ENCODE measurements at regions not wholly inside any gene's neighbourhood (a gene's known extent, or its start where the extent isn't known, plus 50 kb on each side); places are given as distances from the start of the nearest gene placed in this dataset.

GRCh38 chr20:48180618-48181017 lies 395.3 kb upstream of the SULF2 start:
- peaks cover 45% of the 10 kb centered on the region for H3K4me1 ChIP-seq (replicated peaks; ENCODE audit: insufficient read depth)
- TF ChIP-seq EZH2 (IDR thresholded peaks at IDR 0.05; ENCODE audit: low read depth): no peak
- no peaks in the 10 kb centered on the region for H4K20me1 ChIP-seq (ENCODE audit: insufficient read depth)
- no peaks in the 10 kb centered on the region for H3K79me2 ChIP-seq (ENCODE audit: low read depth)
- H3F3A ChIP-seq (ENCODE audit: insufficient read depth, low read depth): peaks cover 26% of the 10 kb centered on the region
- no peaks in the 10 kb centered on the region for H3K27me3 ChIP-seq (ENCODE audit: insufficient read depth, low read depth)
- H3K9me2 ChIP-seq (ENCODE audit: insufficient read depth): no peaks in the 10 kb centered on the region
- no TSS peak for BruUV-seq (replicated peaks)
- CTCF ChIA-PET: no interaction called here
- H2AFZ ChIP-seq: no peak overlapping the region
- POLR2A ChIA-PET (ENCODE audit: unreplicated experiment): interaction anchor here (0.5 to 0.6 kb wide), 2 partner anchors 12 to 23 kb away, joined by 3 read pairs; no protein-coding TSS in a partner anchor
- no peaks in the 10 kb centered on the region for H3K36me3 ChIP-seq (ENCODE audit: low read depth)
- H3K9me3 ChIP-seq (ENCODE audit: insufficient read depth, low read depth): peaks cover 7% of the 10 kb centered on the region
- H3K27ac ChIP-seq: peak overlapping the region; percentile 84
- peak overlapping the region; percentile 60 for H3K4me2 ChIP-seq
- intact Hi-C loops (cut with micrococcal nuclease; ENCODE audit: unreplicated experiment): loop anchor here (1.0 kb wide), 2 partner anchors 41 to 195 kb away; no protein-coding TSS in a partner anchor
- peak overlapping the region; percentile 2; the same call in 1 of the 2 replicates for H3K4me3 ChIP-seq
- peak; percentile 50 to 72 for DNase-seq

GRCh38 chr20:48180024-48180423 lies 394.7 kb upstream of the SULF2 start:
- peak; percentile 25 to 91 for DNase-seq
- Histone ChIP-seq H3K27me3 (ENCODE audit: insufficient read depth, low read depth) (no peaks in the 10 kb centered on the region), H2AFZ (no peak overlapping the region), H3K4me3 (peak overlapping the region; percentile 2; the same call in 1 of the 2 replicates), H3K4me2 (peak overlapping the region; percentile 60), H3K27ac (peak overlapping the region; percentile 84), H3K36me3 (ENCODE audit: low read depth) (no peaks in the 10 kb centered on the region), H3K9me3 (ENCODE audit: insufficient read depth, low read depth) (peaks cover 7% of the 10 kb centered on the region), H3K4me1 (replicated peaks; ENCODE audit: insufficient read depth) (peaks cover 45% of the 10 kb centered on the region), H3F3A (ENCODE audit: insufficient read depth, low read depth) (peaks cover 26% of the 10 kb centered on the region), H3K79me2 (ENCODE audit: low read depth) (no peaks in the 10 kb centered on the region), H4K20me1 (ENCODE audit: insufficient read depth) (no peaks in the 10 kb centered on the region), H3K9me2 (ENCODE audit: insufficient read depth) (no peaks in the 10 kb centered on the region)
- POLR2A ChIA-PET (ENCODE audit: unreplicated experiment): interaction anchor here (0.6 kb wide), 1 partner anchor 12 kb away, joined by 3 read pairs; no protein-coding TSS in a partner anchor
- BruUV-seq (replicated peaks): no TSS peak
- CTCF ChIA-PET: no interaction called here
- TF ChIP-seq CTCF (conservative IDR thresholded peaks at IDR 0.05): no peak
- no peak for TF ChIP-seq EZH2 (IDR thresholded peaks at IDR 0.05; ENCODE audit: low read depth)
- intact Hi-C loops (cut with micrococcal nuclease; ENCODE audit: unreplicated experiment): loop anchor here (1.0 kb wide), 2 partner anchors 41 to 195 kb away; no protein-coding TSS in a partner anchor

- no peaks in the 10 kb centered on the region for H3K9me2 ChIP-seq (ENCODE audit: insufficient read depth)
- intact Hi-C loops (cut with micrococcal nuclease; ENCODE audit: unreplicated experiment): no loop called here
- no TSS peak for BruUV-seq (replicated peaks)
- no peak overlapping the region for H3K4me2 ChIP-seq
- no peak overlapping the region for H2AFZ ChIP-seq
- no peaks in the 10 kb centered on the region for H3K27me3 ChIP-seq (ENCODE audit: insufficient read depth, low read depth)
- POLR2A ChIA-PET (ENCODE audit: unreplicated experiment): no interaction called here
- CTCF ChIA-PET: no interaction called here
- no peaks in the 10 kb centered on the region for H3K36me3 ChIP-seq (ENCODE audit: low read depth)
- peaks cover 7% of the 10 kb centered on the region for H3K9me3 ChIP-seq (ENCODE audit: insufficient read depth, low read depth)
- H4K20me1 ChIP-seq (ENCODE audit: insufficient read depth): no peaks in the 10 kb centered on the region
- no peak overlapping the region for H3K4me3 ChIP-seq
- H3F3A ChIP-seq (ENCODE audit: insufficient read depth, low read depth): peaks cover 26% of the 10 kb centered on the region
- no peaks in the 10 kb centered on the region for H3K79me2 ChIP-seq (ENCODE audit: low read depth)
- no peak for DNase-seq
- 0 out of 2 replicates have a peak overlapping the region, but pooled peaks have one; percentile 84 for H3K27ac ChIP-seq
- peaks cover 45% of the 10 kb centered on the region for H3K4me1 ChIP-seq (replicated peaks; ENCODE audit: insufficient read depth)
- TF ChIP-seq EZH2 (IDR thresholded peaks at IDR 0.05; ENCODE audit: low read depth) (no peak), CTCF (conservative IDR thresholded peaks at IDR 0.05) (no peak)
These were observed 393.4 kb upstream of the SULF2 start for GRCh38 chr20:48178633-48179032.

- POLR2A ChIA-PET (ENCODE audit: unreplicated experiment): no interaction called here
- no peak for DNase-seq
- no peaks in the 10 kb centered on the region for H4K20me1 ChIP-seq (ENCODE audit: insufficient read depth)
- peaks cover 26% of the 10 kb centered on the region for H3F3A ChIP-seq (ENCODE audit: insufficient read depth, low read depth)
- no peak overlapping the region for H3K4me3 ChIP-seq
- no TSS peak for BruUV-seq (replicated peaks)
- CTCF ChIA-PET: no interaction called here
- no peaks in the 10 kb centered on the region for H3K9me2 ChIP-seq (ENCODE audit: insufficient read depth)
- H3K9me3 ChIP-seq (ENCODE audit: insufficient read depth, low read depth): peaks cover 7% of the 10 kb centered on the region; the same call in 1 of the 2 replicates
- no peak overlapping the region for H3K4me2 ChIP-seq
- H3K27ac ChIP-seq: no peak overlapping the region
- intact Hi-C loops (cut with micrococcal nuclease; ENCODE audit: unreplicated experiment): no loop called here
- H3K79me2 ChIP-seq (ENCODE audit: low read depth): no peaks in the 10 kb centered on the region
- H3K27me3 ChIP-seq (ENCODE audit: insufficient read depth, low read depth): no peaks in the 10 kb centered on the region
- H2AFZ ChIP-seq: no peak overlapping the region
- H3K36me3 ChIP-seq (ENCODE audit: low read depth): no peaks in the 10 kb centered on the region
- TF ChIP-seq EZH2 (IDR thresholded peaks at IDR 0.05; ENCODE audit: low read depth) (no peak), CTCF (conservative IDR thresholded peaks at IDR 0.05) (no peak)
- H3K4me1 ChIP-seq (replicated peaks; ENCODE audit: insufficient read depth): peaks cover 34% of the 10 kb centered on the region
These were observed 391.8 kb upstream of the SULF2 start for GRCh38 chr20:48177058-48177457.
